Keratinocyte (primary cell): ENCODE measurements at regions not wholly inside any gene's neighbourhood (a gene's known extent, or its start where the extent isn't known, plus 50 kb on each side); places are given as distances from the start of the nearest gene placed in this dataset.

Experiments
- EZH2 ChIP-seq: IDR thresholded peaks from one replicate; pipeline ENCODE4 v1.6.1; 2012; ENCODE audit warnings: inconsistent platforms, mild to moderate bottlenecking, low read length, moderate library complexity
- TF ChIP-seq, protein P1 (sequence below), 3 experiments: IDR thresholded peaks in 1 of 3; conservative IDR thresholded peaks in 1 of 3; optimal IDR thresholded peaks in 1 of 3; 2 replicates in 2 of 3; 3 replicates in 1 of 3; pipeline versions ENCODE3 to v1.5.1; 2011; ENCODE audit warnings: low read length in 3 of 3, mild to moderate bottlenecking in 3 of 3, moderate library complexity in 2 of 3, control low read depth in 1 of 3, inconsistent platforms in 1 of 3; ENCODE audit not compliant: insufficient read depth in 2 of 3; ENCODE audit errors: extremely low read depth in 1 of 3

- TF ChIP-seq, protein P1, sequence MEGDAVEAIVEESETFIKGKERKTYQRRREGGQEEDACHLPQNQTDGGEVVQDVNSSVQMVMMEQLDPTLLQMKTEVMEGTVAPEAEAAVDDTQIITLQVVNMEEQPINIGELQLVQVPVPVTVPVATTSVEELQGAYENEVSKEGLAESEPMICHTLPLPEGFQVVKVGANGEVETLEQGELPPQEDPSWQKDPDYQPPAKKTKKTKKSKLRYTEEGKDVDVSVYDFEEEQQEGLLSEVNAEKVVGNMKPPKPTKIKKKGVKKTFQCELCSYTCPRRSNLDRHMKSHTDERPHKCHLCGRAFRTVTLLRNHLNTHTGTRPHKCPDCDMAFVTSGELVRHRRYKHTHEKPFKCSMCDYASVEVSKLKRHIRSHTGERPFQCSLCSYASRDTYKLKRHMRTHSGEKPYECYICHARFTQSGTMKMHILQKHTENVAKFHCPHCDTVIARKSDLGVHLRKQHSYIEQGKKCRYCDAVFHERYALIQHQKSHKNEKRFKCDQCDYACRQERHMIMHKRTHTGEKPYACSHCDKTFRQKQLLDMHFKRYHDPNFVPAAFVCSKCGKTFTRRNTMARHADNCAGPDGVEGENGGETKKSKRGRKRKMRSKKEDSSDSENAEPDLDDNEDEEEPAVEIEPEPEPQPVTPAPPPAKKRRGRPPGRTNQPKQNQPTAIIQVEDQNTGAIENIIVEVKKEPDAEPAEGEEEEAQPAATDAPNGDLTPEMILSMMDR (optimal IDR thresholded peaks at IDR 0.05 in 1 of 3, IDR thresholded peaks at IDR 0.05 in 1 of 3, conservative IDR thresholded peaks at IDR 0.05 in 1 of 3; ENCODE audit: extremely low read depth in 1 of 3, insufficient read depth in 2 of 3, low read length in 3 of 3): no peak
- no peak for TF ChIP-seq EZH2
Observed at GRCh38 chr18:73407506-73407905, 539.7 kb upstream of the NETO1 start.
